CD4-positive, alpha-beta T cell (primary cell): ENCODE measurements at regions not wholly inside any gene's neighbourhood (a gene's known extent, or its start where the extent isn't known, plus 50 kb on each side); places are given as distances from the start of the nearest gene placed in this dataset.

Source experiments
- ATAC-seq: fragments of 200-7000 bp; cut with Tn5 transposase; one replicate; pipeline ENCODE4 v1.10.0; 2022; ENCODE audit warnings: mild to moderate bottlenecking; ENCODE audit not compliant: poor library complexity
- CTCF ChIA-PET: fragments of 350-600 bp; sonication (Branson Sonifier 250); formaldehyde crosslinking; loops from one replicate; lab custom pipeline; 2021; ENCODE audit warnings: antibody characterized with exemption, inconsistent platforms; lab: Charles Lee
- POLR2A ChIA-PET: fragments of 350-600 bp; sonication (Branson Sonifier 250); formaldehyde crosslinking; loops from one replicate; lab custom pipeline; 2021; ENCODE audit warnings: antibody characterized with exemption, inconsistent platforms; lab: Charles Lee
- DNase-seq, 14 experiments: peaks; one replicate each; pipeline ENCODE4 v3.0.0-alpha.2; 2013 to 2020; ENCODE audit warnings: mixed read lengths in 2 of 14
- H3K27ac ChIP-seq, 2 donors: one replicate each; pipeline versions ENCODE4 v1.5.1 to v1.7.0; 2013; ENCODE audit warnings: low read length in 2 of 2, low read depth in 1 of 2, mild to moderate bottlenecking in 1 of 2
- H3K27me3 ChIP-seq, 2 experiments: 1 replicate in 1 of 2; 2 replicates in 1 of 2; pipeline versions ENCODE4 v1.6.1 to v1.7.0; 2013; ENCODE audit warnings: low read length in 2 of 2, control low read depth in 1 of 2, mild to moderate bottlenecking in 1 of 2, moderate library complexity in 1 of 2; ENCODE audit not compliant: insufficient read depth in 2 of 2, control insufficient read depth in 1 of 2
- H3K36me3 ChIP-seq: one replicate; pipeline ENCODE4 v1.6.1; 2013; ENCODE audit warnings: low read length, control low read depth; ENCODE audit not compliant: insufficient read depth
- H3K4me1 ChIP-seq: one replicate; pipeline ENCODE4 v1.6.1; 2013; ENCODE audit warnings: low read length, control low read depth; ENCODE audit not compliant: insufficient read depth
- H3K4me3 ChIP-seq: one replicate; pipeline ENCODE4 v1.5.1; 2013; ENCODE audit warnings: mild to moderate bottlenecking, low read length, moderate library complexity
- H3K9me3 ChIP-seq, 2 experiments: 1 replicate in 1 of 2; 2 replicates in 1 of 2; pipeline versions ENCODE4 v1.6.1 to v1.7.0; 2013; ENCODE audit warnings: low read length in 2 of 2, mild to moderate bottlenecking in 2 of 2, control low read depth in 1 of 2, moderate library complexity in 1 of 2; ENCODE audit not compliant: control insufficient read depth in 1 of 2, insufficient read depth in 1 of 2
- H3K27ac Mint-ChIP-seq: one replicate; pipeline ENCODE4 v1.8.0; 2020; ENCODE audit warnings: mixed read lengths
- H3K27me3 Mint-ChIP-seq: one replicate; pipeline ENCODE4 v1.8.0; 2021; ENCODE audit warnings: mixed read lengths
- H3K36me3 Mint-ChIP-seq: one replicate; pipeline ENCODE4 v1.8.0; 2021; ENCODE audit warnings: low read depth, mixed read lengths
- H3K4me1 Mint-ChIP-seq: one replicate; pipeline ENCODE4 v1.8.0; 2021; ENCODE audit warnings: low read depth, mixed read lengths
- H3K4me3 Mint-ChIP-seq: one replicate; pipeline ENCODE4 v1.8.0; 2020; ENCODE audit warnings: mild to moderate bottlenecking, mixed read lengths
- H3K9me3 Mint-ChIP-seq: one replicate; pipeline ENCODE4 v1.8.0; 2020; ENCODE audit warnings: mixed read lengths
- CTCF ChIP-seq: fragments of 200-600 bp; IDR thresholded peaks from one replicate; pipeline ENCODE4 v1.8.0; 2022; ENCODE audit warnings: antibody characterized with exemption, mild to moderate bottlenecking
- intact Hi-C, 2 experiments: fragments of 100-400 bp; cut with DNase I in 1 of 2; cut with micrococcal nuclease in 1 of 2; formaldehyde crosslinking; loops; one replicate each; pipeline versions ENCODE4 v1.15.1 to v1.9.0; 2023 to 2025; cut with DNase I, micrococcal nuclease

- ChIA-PET CTCF (no interaction called here), POLR2A (no interaction called here)
- ATAC-seq: no peak
- Histone ChIP-seq H3K4me1 (no peaks in the 10 kb centered on the region), H3K27me3 (no peaks in the 10 kb centered on the region), H3K27ac (no peak overlapping the region), H3K9me3 (peaks cover 0 to 4% of the 10 kb centered on the region in 2 experiments), H3K36me3 (no peaks in the 10 kb centered on the region), H3K4me3 (no peak overlapping the region)
- no peaks in the 10 kb centered on the region for H3K27me3 Mint-ChIP-seq
- no peak overlapping the region for H3K27ac Mint-ChIP-seq
- TF ChIP-seq CTCF: no peak
- H3K9me3 Mint-ChIP-seq: peaks cover 5% of the 10 kb centered on the region
- intact Hi-C loops: no loop called here
- H3K4me3 Mint-ChIP-seq: no peak overlapping the region
- no peaks in the 10 kb centered on the region for H3K4me1 Mint-ChIP-seq
- no peaks in the 10 kb centered on the region for H3K36me3 Mint-ChIP-seq
- DNase-seq: no peak
These were observed 2092.4 kb upstream of the TENM3 start for GRCh38 chr4:180150818-180151217.

- H3K36me3 Mint-ChIP-seq: no peaks in the 10 kb centered on the region
- ChIA-PET POLR2A (no interaction called here), CTCF (no interaction called here)
- Histone ChIP-seq H3K4me3 (no peak overlapping the region), H3K9me3 (peaks cover 0 to 4% of the 10 kb centered on the region in 2 experiments), H3K27ac (no peak overlapping the region), H3K27me3 (no peaks in the 10 kb centered on the region), H3K36me3 (no peaks in the 10 kb centered on the region), H3K4me1 (no peaks in the 10 kb centered on the region)
- no peak overlapping the region for H3K4me3 Mint-ChIP-seq
- DNase-seq (no peak), ATAC-seq (no peak)
- TF ChIP-seq CTCF: no peak
- H3K27ac Mint-ChIP-seq: no peak overlapping the region
- intact Hi-C loops: no loop called here
- no peaks in the 10 kb centered on the region for H3K9me3 Mint-ChIP-seq
- H3K27me3 Mint-ChIP-seq: no peaks in the 10 kb centered on the region
- H3K4me1 Mint-ChIP-seq: no peaks in the 10 kb centered on the region
These were observed 2090.4 kb upstream of the TENM3 start for GRCh38 chr4:180152831-180153230.

- no peaks in the 10 kb centered on the region for H3K27me3 ChIP-seq
- intact Hi-C loops: no loop called here
- peaks cover 0 to 4% of the 10 kb centered on the region in 2 experiments for H3K9me3 ChIP-seq
- ATAC-seq (no peak), DNase-seq (no peak)
- Mint-ChIP-seq H3K36me3 (no peaks in the 10 kb centered on the region), H3K9me3 (no peaks in the 10 kb centered on the region), H3K27ac (no peak overlapping the region), H3K27me3 (no peaks in the 10 kb centered on the region), H3K4me1 (no peaks in the 10 kb centered on the region), H3K4me3 (no peak overlapping the region)
- H3K27ac ChIP-seq: no peak overlapping the region
- H3K4me3 ChIP-seq: no peak overlapping the region
- H3K36me3 ChIP-seq: no peaks in the 10 kb centered on the region
- no peak for TF ChIP-seq CTCF
- H3K4me1 ChIP-seq: no peaks in the 10 kb centered on the region
- POLR2A ChIA-PET: no interaction called here
- CTCF ChIA-PET: no interaction called here
These were observed 2089.6 kb upstream of the TENM3 start for GRCh38 chr4:180153587-180153986.
